HEK293 (cell line): ENCODE measurements at regions not wholly inside any gene's neighbourhood (a gene's known extent, or its start where the extent isn't known, plus 50 kb on each side); places are given as distances from the start of the nearest gene placed in this dataset.

Experiments
- CTCF ChIA-PET: fragments of 350-600 bp; formaldehyde crosslinking; extraction: SDS; loops from one replicate; lab custom pipeline; 2021; ENCODE audit warnings: antibody characterized with exemption; lab: Yijun Ruan, JAX
- POLR2A ChIA-PET: fragments of 300-600 bp; formaldehyde crosslinking; extraction: SDS; loops from one replicate; lab custom pipeline; 2020; ENCODE audit warnings: antibody characterized with exemption, inconsistent platforms; lab: Yijun Ruan, JAX
- H3K27ac ChIP-seq: fragments of 200-500 bp; sonication (Bioruptor generic); 2 replicates; pipeline ENCODE4 v1.5.1; 2014; ENCODE audit warnings: low read depth, low read length, control low read depth, inconsistent platforms; ENCODE audit errors: extremely low read depth
- H3K36me3 ChIP-seq, 2 experiments: fragments of 200-500 bp in 1 of 2; sonication (Bioruptor generic) in 1 of 2; 1 replicate in 1 of 2; 2 replicates in 1 of 2; pipeline ENCODE4 v1.5.1; 2014 to 2017; ENCODE audit warnings: inconsistent platforms in 2 of 2, low read length in 2 of 2; ENCODE audit not compliant: control insufficient read depth in 2 of 2, insufficient read depth in 1 of 2
- H3K4me1 ChIP-seq: fragments of 200-500 bp; sonication (Bioruptor generic); 2 replicates; pipeline ENCODE4 v1.5.1; 2014; ENCODE audit warnings: mild to moderate bottlenecking, low read length, inconsistent platforms; ENCODE audit not compliant: control insufficient read depth, insufficient read depth
- H3K4me3 ChIP-seq: 2 replicates; pipeline ENCODE4 v1.5.1; 2011; ENCODE audit warnings: low read depth, mild to moderate bottlenecking, control low read depth, low read length, moderate library complexity
- H3K9me3 ChIP-seq: fragments of 200-500 bp; sonication (Bioruptor generic); 2 replicates; pipeline ENCODE4 v1.5.1; 2014; ENCODE audit warnings: low read depth, low read length, inconsistent platforms; ENCODE audit not compliant: control insufficient read depth, insufficient read depth
- EGR2 ChIP-seq: fragments of 450-650 bp; formaldehyde crosslinking; IDR thresholded peaks from 2 replicates; pipeline ENCODE4 v1.5.1; 2016; ENCODE audit warnings: low read depth, missing biosample characterization, missing genetic modification characterization
- GLIS1 ChIP-seq: fragments of 450-650 bp; formaldehyde crosslinking; IDR thresholded peaks from 2 replicates; pipeline ENCODE4 v1.5.1; 2016; ENCODE audit warnings: missing biosample characterization, missing genetic modification characterization
- SCRT2 ChIP-seq: fragments of 450-650 bp; formaldehyde crosslinking; IDR thresholded peaks from 2 replicates; pipeline ENCODE4 v1.5.1; 2016; ENCODE audit warnings: missing biosample characterization, missing genetic modification characterization
- YY1 ChIP-seq: fragments of 450-650 bp; formaldehyde crosslinking; IDR thresholded peaks from 2 replicates; pipeline ENCODE4 v1.5.1; 2018; ENCODE audit warnings: missing biosample characterization, missing genetic modification characterization
- ZIC2 ChIP-seq: fragments of 450-650 bp; formaldehyde crosslinking; IDR thresholded peaks from 2 replicates; pipeline ENCODE4 v1.5.1; 2016; ENCODE audit warnings: missing biosample characterization, missing genetic modification characterization
- ZNF366 ChIP-seq: fragments of 450-650 bp; formaldehyde crosslinking; conservative IDR thresholded peaks from 2 replicates; pipeline ENCODE4 v1.5.1; 2016; ENCODE audit warnings: missing biosample characterization, missing genetic modification characterization
- ZNF473 ChIP-seq: fragments of 450-650 bp; formaldehyde crosslinking; IDR thresholded peaks from 2 replicates; pipeline ENCODE4 v1.5.1; 2017; ENCODE audit warnings: missing biosample characterization, missing genetic modification characterization
- ZNF548 ChIP-seq: fragments of 450-650 bp; formaldehyde crosslinking; IDR thresholded peaks from 2 replicates; pipeline ENCODE4 v1.5.1; 2016; ENCODE audit warnings: missing biosample characterization, missing genetic modification characterization
- ZNF600 ChIP-seq: fragments of 450-650 bp; formaldehyde crosslinking; IDR thresholded peaks from 2 replicates; pipeline ENCODE4 v1.5.1; 2016; ENCODE audit warnings: missing biosample characterization, missing genetic modification characterization
- ZNF626 ChIP-seq: fragments of 450-650 bp; sonication (Bioruptor Pico); formaldehyde crosslinking; IDR thresholded peaks from 2 replicates; pipeline ENCODE4 v1.5.1; 2018; ENCODE audit warnings: missing biosample characterization, missing genetic modification characterization, inconsistent platforms
- TF ChIP-seq, protein P1 (sequence below): fragments of 450-650 bp; formaldehyde crosslinking; IDR thresholded peaks from 2 replicates; pipeline ENCODE4 v1.5.1; 2016; ENCODE audit warnings: missing biosample characterization, missing genetic modification characterization

DNA sequence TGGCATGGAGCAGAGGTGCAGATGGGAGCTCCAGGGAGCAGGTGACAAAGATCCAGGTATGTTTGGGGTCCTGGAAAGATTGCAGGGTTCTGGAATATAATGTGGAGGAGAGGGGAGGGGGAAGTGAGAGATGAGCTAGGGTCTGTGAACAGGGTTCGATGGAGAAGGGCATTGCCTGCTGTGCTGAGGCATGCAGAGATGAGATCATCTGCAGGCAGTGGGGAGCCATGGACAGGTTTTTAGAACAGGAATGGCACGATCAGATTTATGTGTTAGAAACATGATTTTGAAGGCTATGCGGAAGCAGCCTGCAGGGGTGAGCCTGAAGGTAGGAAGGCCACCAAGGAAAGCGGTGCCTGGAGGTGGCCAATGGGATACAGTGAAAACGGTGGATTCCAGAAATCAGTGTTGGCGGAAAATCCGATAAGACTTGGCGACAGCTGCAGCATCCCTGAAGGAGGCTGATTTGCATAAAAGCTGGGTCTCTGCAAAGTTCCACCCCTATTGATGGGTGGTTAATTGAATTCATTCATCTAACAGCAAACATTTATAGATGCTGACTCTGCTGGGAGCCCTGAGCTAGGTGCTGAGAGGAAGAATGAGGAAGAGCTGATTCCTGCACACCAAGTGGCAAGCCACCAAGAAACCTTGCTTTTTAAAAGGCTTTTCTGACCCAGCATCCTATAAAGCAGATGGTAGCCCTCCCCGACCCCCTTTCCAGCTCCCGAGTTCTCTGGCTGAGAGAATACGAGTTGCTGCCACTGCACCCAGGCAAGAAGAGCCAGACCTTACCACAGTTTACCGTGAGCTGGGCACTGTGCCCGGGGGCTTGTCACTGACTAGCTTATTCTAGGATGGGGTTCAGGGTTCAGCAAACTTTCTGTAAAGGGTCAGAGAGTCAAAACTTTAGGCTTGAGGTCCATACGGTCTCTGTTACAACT, 139.2 kb upstream of the SMIM23 start:
- ChIA-PET CTCF (interaction anchor here (0.5 to 1.1 kb wide), 6 partner anchors 12 to 228 kb away, joined by 3 to 6 read pairs (median 3); no protein-coding TSS in a partner anchor), POLR2A (interaction anchor here (1.2 to 1.6 kb wide), 2 partner anchors 21 to 360 kb away, joined by 3 read pairs; partner anchors contain the start of gene FBXW11)
- Histone ChIP-seq H3K4me1 (no peaks in the 10 kb centered on the region), H3K36me3 (no peaks in the 10 kb centered on the region), H3K27ac (no peak overlapping the region), H3K9me3 (no peaks in the 10 kb centered on the region), H3K4me3 (no peak overlapping the region)
- TF ChIP-seq ZNF600 (tag by site-specific recombination) (peak; percentile 41; the same call in 1 of the 2 replicates), YY1 (tag by site-specific recombination) (no peak), ZIC2 (tag by site-specific recombination) (peak; percentile 87), EGR2 (no peak), ZNF548 (tag by site-specific recombination) (no peak)
- TF ChIP-seq, protein P1, sequence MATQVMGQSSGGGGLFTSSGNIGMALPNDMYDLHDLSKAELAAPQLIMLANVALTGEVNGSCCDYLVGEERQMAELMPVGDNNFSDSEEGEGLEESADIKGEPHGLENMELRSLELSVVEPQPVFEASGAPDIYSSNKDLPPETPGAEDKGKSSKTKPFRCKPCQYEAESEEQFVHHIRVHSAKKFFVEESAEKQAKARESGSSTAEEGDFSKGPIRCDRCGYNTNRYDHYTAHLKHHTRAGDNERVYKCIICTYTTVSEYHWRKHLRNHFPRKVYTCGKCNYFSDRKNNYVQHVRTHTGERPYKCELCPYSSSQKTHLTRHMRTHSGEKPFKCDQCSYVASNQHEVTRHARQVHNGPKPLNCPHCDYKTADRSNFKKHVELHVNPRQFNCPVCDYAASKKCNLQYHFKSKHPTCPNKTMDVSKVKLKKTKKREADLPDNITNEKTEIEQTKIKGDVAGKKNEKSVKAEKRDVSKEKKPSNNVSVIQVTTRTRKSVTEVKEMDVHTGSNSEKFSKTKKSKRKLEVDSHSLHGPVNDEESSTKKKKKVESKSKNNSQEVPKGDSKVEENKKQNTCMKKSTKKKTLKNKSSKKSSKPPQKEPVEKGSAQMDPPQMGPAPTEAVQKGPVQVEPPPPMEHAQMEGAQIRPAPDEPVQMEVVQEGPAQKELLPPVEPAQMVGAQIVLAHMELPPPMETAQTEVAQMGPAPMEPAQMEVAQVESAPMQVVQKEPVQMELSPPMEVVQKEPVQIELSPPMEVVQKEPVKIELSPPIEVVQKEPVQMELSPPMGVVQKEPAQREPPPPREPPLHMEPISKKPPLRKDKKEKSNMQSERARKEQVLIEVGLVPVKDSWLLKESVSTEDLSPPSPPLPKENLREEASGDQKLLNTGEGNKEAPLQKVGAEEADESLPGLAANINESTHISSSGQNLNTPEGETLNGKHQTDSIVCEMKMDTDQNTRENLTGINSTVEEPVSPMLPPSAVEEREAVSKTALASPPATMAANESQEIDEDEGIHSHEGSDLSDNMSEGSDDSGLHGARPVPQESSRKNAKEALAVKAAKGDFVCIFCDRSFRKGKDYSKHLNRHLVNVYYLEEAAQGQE (tag by site-specific recombination) = no peak

DNA sequence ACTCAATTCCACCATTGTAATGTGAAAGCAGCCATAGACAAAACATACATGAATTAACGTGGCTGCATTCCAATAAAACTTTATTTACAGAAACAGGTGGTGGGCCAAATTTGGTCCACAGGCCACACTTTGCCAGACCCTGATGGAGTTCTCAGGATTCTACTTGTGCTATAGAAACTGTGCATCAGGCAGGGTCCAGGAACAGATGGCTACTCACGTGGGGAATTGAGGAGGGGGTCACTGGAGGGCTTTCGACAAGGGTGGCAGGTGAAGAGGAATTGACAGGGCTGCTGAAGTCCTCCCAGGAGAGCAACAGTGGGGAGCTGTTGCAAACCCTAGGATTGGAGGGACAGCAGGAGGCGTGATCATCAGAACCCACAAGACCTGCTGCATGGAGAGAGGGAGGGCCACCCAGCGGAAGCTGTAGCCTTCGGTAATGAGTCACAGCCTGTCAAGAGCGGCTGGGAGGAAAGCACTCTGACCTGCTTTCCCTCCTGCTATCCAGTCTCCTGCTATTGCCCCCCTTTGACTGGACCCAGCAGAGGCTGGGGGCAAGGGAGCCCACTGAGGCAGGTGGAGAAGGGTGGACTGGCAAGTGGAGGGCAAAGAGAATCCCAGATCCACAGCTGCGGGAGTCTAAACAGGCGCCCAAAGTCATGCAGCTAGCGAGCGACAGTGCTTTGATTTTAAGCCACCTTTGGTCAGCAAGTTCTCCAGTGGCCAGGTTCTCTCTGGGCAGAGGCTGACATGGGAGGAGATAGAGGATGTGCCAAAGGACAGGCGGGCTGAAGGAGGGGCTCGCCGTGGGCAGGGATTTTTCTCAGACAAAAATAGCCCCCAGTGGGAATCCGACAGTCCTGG, 138.3 kb upstream of the SMIM23 start:
- Histone ChIP-seq H3K4me3 (no peak overlapping the region), H3K4me1 (no peaks in the 10 kb centered on the region), H3K9me3 (no peaks in the 10 kb centered on the region), H3K36me3 (no peaks in the 10 kb centered on the region), H3K27ac (no peak overlapping the region)
- CTCF ChIA-PET = interaction anchor here (0.5 to 1.1 kb wide), 5 partner anchors 11 to 228 kb away, joined by 3 to 6 read pairs (median 4); no protein-coding TSS in a partner anchor
- TF ChIP-seq SCRT2 (tag by site-specific recombination) (peak; percentile 74), ZIC2 (tag by site-specific recombination) (peak; percentile 86), GLIS1 (tag by site-specific recombination) (peak; percentile 25; the same call in 1 of the 2 replicates), ZNF473 (tag by site-specific recombination) (no peak), ZNF366 (tag by site-specific recombination) (no peak)
- POLR2A ChIA-PET = interaction anchor here (1.6 kb wide), 1 partner anchor 359 kb away, joined by 3 read pairs; the partner anchor contains the start of gene FBXW11

DNA sequence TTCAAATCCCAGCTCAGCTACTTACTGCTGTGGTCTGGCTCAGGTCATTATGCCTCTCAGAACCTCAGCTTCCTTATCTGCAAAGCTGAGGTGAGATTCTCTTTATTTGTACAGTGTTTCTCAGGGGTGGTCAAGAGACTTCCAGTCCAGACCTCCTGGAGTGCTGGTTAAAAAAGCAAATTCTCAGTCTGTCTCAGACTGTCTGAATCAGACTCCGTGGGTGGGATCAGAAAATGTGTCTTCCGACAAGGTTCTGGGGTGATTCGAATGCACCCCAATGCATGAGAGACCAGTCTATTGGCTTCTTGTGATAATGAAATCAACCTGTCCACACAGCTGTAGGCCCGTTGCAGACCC, 137.7 kb upstream of the SMIM23 start:
- CTCF ChIA-PET = interaction anchor here (0.5 kb wide), 1 partner anchor 92 kb away, joined by 4 read pairs; no protein-coding TSS in a partner anchor
- no peaks in the 10 kb centered on the region for H3K9me3 ChIP-seq
- TF ChIP-seq ZNF626 (tag by site-specific recombination) = no peak
- peak; percentile 72 for TF ChIP-seq GLIS1 (tag by site-specific recombination)
- TF ChIP-seq, all 188 proteins: peak for 1
- H3K4me1 ChIP-seq = no peaks in the 10 kb centered on the region
- H3K36me3 ChIP-seq = no peaks in the 10 kb centered on the region
- H3K27ac ChIP-seq = no peak overlapping the region
- POLR2A ChIA-PET = interaction anchor here (1.6 kb wide), 1 partner anchor 358 kb away, joined by 3 read pairs; the partner anchor contains the start of gene FBXW11
- H3K4me3 ChIP-seq = no peak overlapping the region
